GM12864 (cell line): ENCODE measurements at regions not wholly inside any gene's neighbourhood (a gene's known extent, or its start where the extent isn't known, plus 50 kb on each side); places are given as distances from the start of the nearest gene placed in this dataset.

Source experiments
- DNase-seq: peaks from one replicate; pipeline ENCODE4 v3.0.0-alpha.2; 2011; ENCODE audit warnings: low read depth
- H3K4me3 ChIP-seq: 2 replicates; pipeline ENCODE4 v1.5.1; 2011; ENCODE audit warnings: mild to moderate bottlenecking, low read depth, low read length, control low read depth
- CTCF ChIP-seq: IDR thresholded peaks from 2 replicates; pipeline ENCODE4 v1.5.1; 2011; ENCODE audit warnings: low read depth, mild to moderate bottlenecking, moderate library complexity, low read length, control low read depth, inconsistent platforms; ENCODE audit errors: missing control alignments

- no peak for TF ChIP-seq CTCF
- H3K4me3 ChIP-seq: no peak overlapping the region
- DNase-seq: no peak
Measured at GRCh38 chr1:184324972-184325371, 61.9 kb upstream of the C1orf21 start.

- H3K4me3 ChIP-seq: no peak overlapping the region
- no peak for DNase-seq
- TF ChIP-seq CTCF: no peak
Measured at GRCh38 chr1:184326278-184326677, 60.6 kb upstream of the C1orf21 start.

- no peak for DNase-seq
- no peak overlapping the region for H3K4me3 ChIP-seq
- no peak for TF ChIP-seq CTCF
Measured at GRCh38 chr1:184329245-184329953, 57.4 kb upstream of the C1orf21 start.

GRCh38 chr1:184329962-184330868, 56.6 kb upstream of the C1orf21 start:
- no peak for DNase-seq
- H3K4me3 ChIP-seq: no peak overlapping the region
- no peak for TF ChIP-seq CTCF

- DNase-seq: no peak
- no peak for TF ChIP-seq CTCF
- no peak overlapping the region for H3K4me3 ChIP-seq
Measured at GRCh38 chr1:184330875-184331274, 56.0 kb upstream of the C1orf21 start.
